Thyroid gland (tissue), 4 donors: ENCODE measurements at regions not wholly inside any gene's neighbourhood (a gene's known extent, or its start where the extent isn't known, plus 50 kb on each side); places are given as distances from the start of the nearest gene placed in this dataset.

Experiments
- DNase-seq, 2 donors: peaks; one replicate each; pipeline ENCODE4 v3.0.0-alpha.2; 2019
- H3K27ac ChIP-seq, 3 donors: fragments of 200-600 bp; sonication (generic); 1 replicate in 2 of 3; 2 replicates in 1 of 3; pipeline ENCODE4 v1.5.1; 2016 to 2019; ENCODE audit warnings: mild to moderate bottlenecking in 1 of 3, moderate library complexity in 1 of 3
- H3K27me3 ChIP-seq: fragments of 200-600 bp; sonication (generic); one replicate; pipeline ENCODE4 v1.5.1; 2019
- H3K36me3 ChIP-seq, 2 donors: fragments of 200-600 bp; sonication (generic); one replicate each; pipeline ENCODE4 v1.5.1; 2016 to 2019
- H3K4me1 ChIP-seq, 2 donors: fragments of 200-600 bp; sonication (generic); one replicate each; pipeline ENCODE4 v1.5.1; 2017 to 2019
- H3K4me3 ChIP-seq, 3 donors: fragments of 200-600 bp; sonication (generic); replicated peaks in 1 of 3; 1 replicate in 2 of 3; 2 replicates in 1 of 3; pipeline ENCODE4 v1.5.1; 2016; ENCODE audit warnings: mild to moderate bottlenecking in 1 of 3
- H3K9me3 ChIP-seq: fragments of 200-600 bp; sonication (generic); one replicate; pipeline ENCODE4 v1.5.1; 2017
- CTCF ChIP-seq, 6 experiments: fragments of 200-600 bp in 3 of 6; fragments of 450-650 bp in 3 of 6; sonication (generic) in 3 of 6; IDR thresholded peaks; one replicate each; pipeline ENCODE4 v1.5.1; 2016 to 2019; ENCODE audit warnings: antibody characterized with exemption in 6 of 6, mild to moderate bottlenecking in 2 of 6, inconsistent platforms in 1 of 6, moderate library complexity in 1 of 6
- POLR2A ChIP-seq, 2 donors: fragments of 450-650 bp; IDR thresholded peaks; one replicate each; pipeline ENCODE4 v1.6.1; 2017; ENCODE audit warnings: antibody characterized with exemption in 2 of 2, mild to moderate bottlenecking in 2 of 2, moderate library complexity in 1 of 2
- WGBS, 2 donors: methylation state at CpG; one replicate each; pipeline ENCODE4 v1.1.5; 2017; 5-methylcytosine and 5-hydroxymethylcytosine counted together
- intact Hi-C: fragments of 100-400 bp; cut with DNase I; formaldehyde crosslinking; loops from one replicate; pipeline ENCODE4 v1.15.1; 2023

DNA sequence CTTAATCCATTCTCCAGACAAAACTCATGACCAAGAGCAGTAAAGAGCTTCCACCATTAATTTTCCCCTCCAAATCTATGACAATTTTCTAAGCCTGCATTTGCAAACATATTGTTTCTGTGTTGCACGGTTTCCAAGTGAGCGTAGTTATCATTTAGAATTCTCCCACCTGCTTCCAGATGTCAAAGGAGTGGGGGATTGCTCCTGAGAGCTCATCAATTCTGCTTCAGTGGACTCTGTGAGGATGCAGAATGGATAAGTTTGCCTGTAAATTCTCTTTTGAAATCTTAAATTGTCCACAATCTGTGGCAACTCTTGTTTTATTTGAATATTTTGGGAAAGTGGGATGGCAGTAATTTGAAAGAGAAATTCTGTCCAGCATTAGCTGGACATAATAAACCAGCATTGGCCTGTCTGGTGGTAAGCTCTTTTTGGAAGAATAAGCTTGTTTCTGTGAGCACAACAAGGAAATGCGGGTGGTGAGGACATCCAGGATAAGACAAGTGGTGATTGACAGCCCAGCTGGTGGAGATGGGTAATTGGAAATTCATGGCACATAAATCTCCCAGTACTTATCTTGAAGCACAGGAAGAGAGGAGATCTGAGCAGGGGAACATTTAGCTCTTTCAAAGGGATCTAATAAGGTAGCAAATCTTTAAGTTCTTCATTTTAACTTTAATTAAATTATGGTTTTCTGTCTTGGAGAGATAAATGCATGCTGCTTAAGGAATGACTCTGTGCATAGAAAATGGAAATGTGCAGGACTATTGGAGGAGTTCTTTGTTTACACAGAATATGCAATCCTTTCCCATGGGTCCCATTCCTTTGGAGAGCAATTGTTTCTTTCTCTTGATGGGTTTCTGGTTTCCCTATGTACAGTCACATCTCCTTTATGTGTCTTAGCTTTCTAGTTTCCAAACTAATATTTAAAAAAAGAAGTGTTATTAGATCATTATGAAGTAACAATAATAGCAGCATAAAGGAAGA, 73.2 kb downstream of the FAT3 start:
- no peaks in the 10 kb centered on the region for H3K4me1 ChIP-seq
- H3K27me3 ChIP-seq, result no peaks in the 10 kb centered on the region
- no peak overlapping the region for H3K27ac ChIP-seq
- H3K4me3 ChIP-seq, result no peak overlapping the region
- intact Hi-C loops, result no loop called here
- no peak for DNase-seq
- H3K9me3 ChIP-seq, result no peaks in the 10 kb centered on the region
- H3K36me3 ChIP-seq, result no peaks in the 10 kb centered on the region
- WGBS, 2 donors, result 77 to 83% methylated on average over 3 of the region's 3 CpGs
- TF ChIP-seq CTCF (IDR thresholded peaks at IDR 0.05) (no peak), POLR2A (IDR thresholded peaks at IDR 0.05) (no peak)

DNA sequence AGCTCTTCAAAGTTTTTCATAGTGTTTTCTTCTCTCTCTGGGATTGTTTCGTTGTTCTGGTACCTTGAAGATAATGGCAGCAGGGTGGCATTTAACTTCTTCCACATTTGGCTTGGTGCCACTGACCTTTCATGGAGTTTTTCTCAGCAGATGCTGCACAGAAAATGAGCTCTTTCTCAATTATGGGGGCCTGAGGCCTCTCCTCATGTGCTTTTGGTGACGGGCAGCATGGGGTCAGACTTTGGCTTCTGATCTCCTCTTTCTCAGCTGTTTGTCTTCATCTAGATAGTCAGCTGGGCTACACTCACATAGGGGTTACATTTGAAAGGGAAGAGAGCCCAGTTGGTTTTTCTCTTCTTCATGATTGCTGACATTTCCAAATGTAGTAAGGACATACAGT, 76.3 kb downstream of the FAT3 start:
- no peak overlapping the region for H3K4me3 ChIP-seq
- WGBS, 2 donors, result 96 to 97% methylated on average over 2 of the region's 2 CpGs
- intact Hi-C loops, result no loop called here

GRCh38 chr11:92302770-92303169, 78.2 kb downstream of the FAT3 start:
- Histone ChIP-seq H3K36me3 (no peaks in the 10 kb centered on the region), H3K27ac (no peak overlapping the region), H3K27me3 (no peaks in the 10 kb centered on the region), H3K4me1 (no peaks in the 10 kb centered on the region), H3K4me3 (no peak overlapping the region), H3K9me3 (no peaks in the 10 kb centered on the region)
- DNase-seq, result no peak
- WGBS, 2 donors, result 93 to 94% methylated on average over 4 of the region's 4 CpGs
- intact Hi-C loops, result no loop called here
- no peak for TF ChIP-seq CTCF (IDR thresholded peaks at IDR 0.05)
- no peak for TF ChIP-seq POLR2A (IDR thresholded peaks at IDR 0.05)

More for the DNA sequence above, 76.3 kb downstream of the FAT3 start:
- no peak for DNase-seq
- no peaks in the 10 kb centered on the region for H3K27me3 ChIP-seq
- no peaks in the 10 kb centered on the region for H3K9me3 ChIP-seq
- H3K36me3 ChIP-seq, result no peaks in the 10 kb centered on the region
- TF ChIP-seq POLR2A (IDR thresholded peaks at IDR 0.05), result no peak
- TF ChIP-seq CTCF (IDR thresholded peaks at IDR 0.05), result no peak
- no peaks in the 10 kb centered on the region for H3K4me1 ChIP-seq
- H3K27ac ChIP-seq, result no peak overlapping the region

GRCh38 chr11:92304271-92304670, 79.7 kb downstream of the FAT3 start:
- DNase-seq, result no peak
- no peaks in the 10 kb centered on the region for H3K27me3 ChIP-seq
- H3K9me3 ChIP-seq, result no peaks in the 10 kb centered on the region
- no peak overlapping the region for H3K27ac ChIP-seq
- intact Hi-C loops, result no loop called here
- H3K36me3 ChIP-seq, result no peaks in the 10 kb centered on the region
- TF ChIP-seq CTCF (IDR thresholded peaks at IDR 0.05), result no peak
- H3K4me3 ChIP-seq, result no peak overlapping the region
- 88 to 96% methylated on average over 1 of the region's 1 CpG for WGBS, 2 donors
- H3K4me1 ChIP-seq, result no peaks in the 10 kb centered on the region

GRCh38 chr11:92306966-92307510, 82.4 kb downstream of the FAT3 start:
- WGBS, 2 donors, result 13 to 22% methylated on average over 1 of the region's 1 CpG
- Histone ChIP-seq H3K4me3 (no peak overlapping the region), H3K27ac (no peak overlapping the region), H3K9me3 (no peaks in the 10 kb centered on the region), H3K27me3 (no peaks in the 10 kb centered on the region), H3K36me3 (no peaks in the 10 kb centered on the region), H3K4me1 (no peaks in the 10 kb centered on the region)
- no peak for DNase-seq
- intact Hi-C loops, result no loop called here
- TF ChIP-seq POLR2A (IDR thresholded peaks at IDR 0.05) (no peak), CTCF (IDR thresholded peaks at IDR 0.05) (no peak)
